Body of pancreas (tissue), 4 donors: ENCODE measurements at regions not wholly inside any gene's neighbourhood (a gene's known extent, or its start where the extent isn't known, plus 50 kb on each side); places are given as distances from the start of the nearest gene placed in this dataset.

Experiments
- ATAC-seq: fragments of 150-250 bp; one replicate; pipeline ENCODE4 v1.9.1; 2016
- DNase-seq, 4 donors: peaks; one replicate each; pipeline ENCODE4 v3.0.0-alpha.2; 2019
- H3K27ac ChIP-seq, 4 donors: fragments of 200-600 bp; sonication (generic); 1 replicate in 3 of 4; 2 replicates in 1 of 4; pipeline versions ENCODE4 v1.5.1 to v1.6.1; 2016 to 2019; ENCODE audit warnings: mild to moderate bottlenecking in 1 of 4, mixed read lengths in 1 of 4, moderate library complexity in 1 of 4
- H3K27me3 ChIP-seq, 2 donors: fragments of 200-600 bp; sonication (generic); one replicate each; pipeline ENCODE4 v1.6.0; 2016; ENCODE audit warnings: mild to moderate bottlenecking in 1 of 2
- H3K36me3 ChIP-seq, 2 donors: fragments of 200-600 bp; sonication (generic); replicated peaks in 1 of 2; 2 replicates each; pipeline ENCODE4 v1.5.1; 2016; ENCODE audit warnings: low read depth in 2 of 2; ENCODE audit not compliant: insufficient read depth in 1 of 2
- H3K4me1 ChIP-seq: fragments of 200-600 bp; sonication (generic); one replicate; pipeline ENCODE4 v1.6.0; 2016
- H3K4me3 ChIP-seq, 2 donors: fragments of 200-600 bp; sonication (generic); 1 replicate in 1 of 2; 2 replicates in 1 of 2; pipeline ENCODE4 v1.5.1; 2016 to 2019
- H3K9me3 ChIP-seq, 3 donors: fragments of 200-600 bp; sonication (generic); 1 replicate in 2 of 3; 2 replicates in 1 of 3; pipeline ENCODE4 v1.5.1; 2016
- CTCF ChIP-seq, 7 experiments: fragments of 450-650 bp in 4 of 7; fragments of 200-600 bp in 3 of 7; sonication (generic) in 3 of 7; IDR thresholded peaks; one replicate each; pipeline ENCODE4 v1.5.1; 2016 to 2019; ENCODE audit warnings: antibody characterized with exemption in 7 of 7
- POLR2A ChIP-seq, 3 donors: fragments of 450-650 bp; IDR thresholded peaks; one replicate each; pipeline ENCODE4 v1.6.1; 2016; ENCODE audit warnings: antibody characterized with exemption in 3 of 3, mild to moderate bottlenecking in 2 of 3
- WGBS, 2 donors: methylation state at CpG; one replicate each; pipeline ENCODE4 v1.1.5; 2017; 5-methylcytosine and 5-hydroxymethylcytosine counted together
- intact Hi-C: fragments of 100-400 bp; cut with DNase I; formaldehyde crosslinking; loops from one replicate; pipeline ENCODE4 v1.15.1; 2023

- ATAC-seq (no peak), DNase-seq (no peak)
- no peaks in the 10 kb centered on the region for H3K27me3 ChIP-seq
- H3K4me3 ChIP-seq: no peak overlapping the region
- WGBS, 2 donors: 60 to 61% methylated on average over 7 of the region's 7 CpGs
- H3K4me1 ChIP-seq: no peaks in the 10 kb centered on the region
- no peak overlapping the region for H3K27ac ChIP-seq
- no peaks in the 10 kb centered on the region for H3K9me3 ChIP-seq
- intact Hi-C loops: no loop called here
- no peaks in the 10 kb centered on the region for H3K36me3 ChIP-seq
- TF ChIP-seq POLR2A (IDR thresholded peaks at IDR 0.05): no peak
- TF ChIP-seq CTCF (IDR thresholded peaks at IDR 0.05): no peak
Measured at GRCh38 chr4:52299120-52299519, 248.0 kb downstream of the SPATA18 start.

- Histone ChIP-seq H3K9me3 (no peaks in the 10 kb centered on the region), H3K4me1 (no peaks in the 10 kb centered on the region), H3K36me3 (no peaks in the 10 kb centered on the region), H3K27me3 (no peaks in the 10 kb centered on the region), H3K4me3 (no peak overlapping the region), H3K27ac (no peak overlapping the region)
- no peak for DNase-seq
- TF ChIP-seq CTCF (IDR thresholded peaks at IDR 0.05) (no peak), POLR2A (IDR thresholded peaks at IDR 0.05) (no peak)
- ATAC-seq: no peak
- intact Hi-C loops: no loop called here
- WGBS, 2 donors: 59 to 75% methylated on average over 2 of the region's 2 CpGs
Measured at GRCh38 chr4:52311464-52312125, 260.5 kb downstream of the SPATA18 start.

GRCh38 chr4:52312722-52313121, 261.6 kb downstream of the SPATA18 start:
- no peak for ATAC-seq
- H3K27me3 ChIP-seq: no peaks in the 10 kb centered on the region
- intact Hi-C loops: no loop called here
- no peaks in the 10 kb centered on the region for H3K4me1 ChIP-seq
- no peaks in the 10 kb centered on the region for H3K9me3 ChIP-seq
- TF ChIP-seq CTCF (IDR thresholded peaks at IDR 0.05) (no peak), POLR2A (IDR thresholded peaks at IDR 0.05) (no peak)
- no peak for DNase-seq
- H3K27ac ChIP-seq: no peak overlapping the region
- no peak overlapping the region for H3K4me3 ChIP-seq
- 7 to 19% methylated on average over 2 of the region's 2 CpGs for WGBS, 2 donors
- no peaks in the 10 kb centered on the region for H3K36me3 ChIP-seq

GRCh38 chr4:52317361-52317879, 266.3 kb downstream of the SPATA18 start:
- no peak overlapping the region for H3K4me3 ChIP-seq
- H3K9me3 ChIP-seq: no peaks in the 10 kb centered on the region
- DNase-seq: no peak
- WGBS, 2 donors: 24 to 38% methylated on average over 3 of the region's 3 CpGs
- H3K27me3 ChIP-seq: no peaks in the 10 kb centered on the region
- intact Hi-C loops: no loop called here
- TF ChIP-seq CTCF (IDR thresholded peaks at IDR 0.05): no peak
- TF ChIP-seq POLR2A (IDR thresholded peaks at IDR 0.05): no peak
- no peaks in the 10 kb centered on the region for H3K4me1 ChIP-seq
- no peak for ATAC-seq
- H3K27ac ChIP-seq: no peak overlapping the region
- H3K36me3 ChIP-seq: no peaks in the 10 kb centered on the region

GRCh38 chr4:52317981-52318380, 266.9 kb downstream of the SPATA18 start:
- DNase-seq: no peak

More at GRCh38 chr4:52317981-52318380, 266.9 kb downstream of the SPATA18 start:
- TF ChIP-seq CTCF (IDR thresholded peaks at IDR 0.05) (no peak), POLR2A (IDR thresholded peaks at IDR 0.05) (no peak)
- no peaks in the 10 kb centered on the region for H3K4me1 ChIP-seq
- H3K27me3 ChIP-seq: no peaks in the 10 kb centered on the region
- intact Hi-C loops: no loop called here
- H3K36me3 ChIP-seq: no peaks in the 10 kb centered on the region
- no peak overlapping the region for H3K4me3 ChIP-seq
- H3K27ac ChIP-seq: no peak overlapping the region
- no peaks in the 10 kb centered on the region for H3K9me3 ChIP-seq
- ATAC-seq: no peak
